HEK293T (cell line): ENCODE measurements at regions not wholly inside any gene's neighbourhood (a gene's known extent, or its start where the extent isn't known, plus 50 kb on each side); places are given as distances from the start of the nearest gene placed in this dataset.

ENCODE experiments used
- ARNT ChIP-seq: fragments of 450-650 bp; IDR thresholded peaks from 2 replicates; pipeline ENCODE4 v1.6.1; 2017; ENCODE audit warnings: mild to moderate bottlenecking
- BHLHE40 ChIP-seq: fragments of 450-650 bp; IDR thresholded peaks from 2 replicates; pipeline ENCODE4 v1.6.1; 2016; ENCODE audit warnings: mild to moderate bottlenecking, moderate library complexity, borderline replicate concordance
- CTBP1 ChIP-seq: fragments of 450-650 bp; IDR thresholded peaks from 2 replicates; pipeline ENCODE4 v1.6.1; 2016; ENCODE audit warnings: borderline replicate concordance
- ELF4 ChIP-seq: fragments of 450-650 bp; IDR thresholded peaks from 2 replicates; pipeline ENCODE4 v1.6.1; 2017; ENCODE audit warnings: antibody characterized with exemption
- FOXA1 ChIP-seq: fragments of 450-650 bp; IDR thresholded peaks from 2 replicates; pipeline ENCODE4 v1.6.1; 2016; ENCODE audit warnings: mild to moderate bottlenecking
- FOXK2 ChIP-seq: fragments of 450-650 bp; IDR thresholded peaks from 2 replicates; pipeline ENCODE4 v1.6.1; 2016; ENCODE audit warnings: mild to moderate bottlenecking
- FOXM1 ChIP-seq: fragments of 450-650 bp; IDR thresholded peaks from 2 replicates; pipeline ENCODE4 v1.6.1; 2017; ENCODE audit warnings: mild to moderate bottlenecking, borderline replicate concordance
- HDGF ChIP-seq: fragments of 450-650 bp; IDR thresholded peaks from 2 replicates; pipeline ENCODE4 v1.6.1; 2017; ENCODE audit warnings: antibody characterized with exemption, borderline replicate concordance
- SP1 ChIP-seq: fragments of 450-650 bp; IDR thresholded peaks from 2 replicates; pipeline ENCODE4 v1.6.1; 2017
- SUZ12 ChIP-seq: fragments of 450-650 bp; IDR thresholded peaks from 2 replicates; pipeline ENCODE4 v1.6.1; 2016; ENCODE audit warnings: mild to moderate bottlenecking
- TARDBP ChIP-seq: fragments of 450-650 bp; IDR thresholded peaks from 2 replicates; pipeline ENCODE4 v1.6.1; 2016
- ZNF384 ChIP-seq: fragments of 450-650 bp; IDR thresholded peaks from 2 replicates; pipeline ENCODE4 v1.6.1; 2016
- TF ChIP-seq, protein P1 (sequence below): fragments of 450-650 bp; IDR thresholded peaks from 2 replicates; pipeline ENCODE4 v1.6.1; 2016

DNA sequence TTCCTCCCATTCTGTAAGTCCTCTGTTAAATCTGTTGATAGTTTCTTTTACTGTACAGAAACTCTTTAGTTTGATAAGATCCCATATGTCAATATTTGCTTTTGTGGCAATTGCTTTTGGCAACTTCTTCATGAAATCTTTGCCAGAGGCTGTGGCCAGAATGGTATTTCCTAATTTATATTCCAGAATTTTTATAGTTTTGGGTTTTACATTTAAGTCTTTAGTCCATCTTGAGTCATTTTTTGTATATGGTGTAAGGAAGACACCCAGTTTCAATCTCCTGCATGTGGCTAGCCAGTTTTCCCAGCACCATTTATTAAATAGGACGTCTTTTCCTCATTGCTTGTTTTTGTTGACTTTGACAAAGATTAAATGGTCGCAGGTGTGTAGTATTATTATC lies 372.4 kb upstream of the CADM2 start:
- TF ChIP-seq HDGF (no peak), FOXM1 (no peak), FOXK2 (no peak), SUZ12 (no peak), BHLHE40 (no peak), ELF4 (no peak), ARNT (no peak), SP1 (no peak), TARDBP (no peak), FOXA1 (no peak), CTBP1 (no peak), ZNF384 (no peak)
- TF ChIP-seq, protein P1, sequence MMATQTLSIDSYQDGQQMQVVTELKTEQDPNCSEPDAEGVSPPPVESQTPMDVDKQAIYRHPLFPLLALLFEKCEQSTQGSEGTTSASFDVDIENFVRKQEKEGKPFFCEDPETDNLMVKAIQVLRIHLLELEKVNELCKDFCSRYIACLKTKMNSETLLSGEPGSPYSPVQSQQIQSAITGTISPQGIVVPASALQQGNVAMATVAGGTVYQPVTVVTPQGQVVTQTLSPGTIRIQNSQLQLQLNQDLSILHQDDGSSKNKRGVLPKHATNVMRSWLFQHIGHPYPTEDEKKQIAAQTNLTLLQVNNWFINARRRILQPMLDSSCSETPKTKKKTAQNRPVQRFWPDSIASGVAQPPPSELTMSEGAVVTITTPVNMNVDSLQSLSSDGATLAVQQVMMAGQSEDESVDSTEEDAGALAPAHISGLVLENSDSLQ, result no peak
